IMR-90 (cell line): ENCODE measurements at regions not wholly inside any gene's neighbourhood (a gene's known extent, or its start where the extent isn't known, plus 50 kb on each side); places are given as distances from the start of the nearest gene placed in this dataset.

ENCODE experiments used
- ATAC-seq: fragments of 200-7000 bp; cut with Tn5 transposase; 2 replicates; pipeline ENCODE4 v1.9.1; 2020; ENCODE audit warnings: low read depth, mild to moderate bottlenecking, moderate library complexity
- BruUV-seq: library from RNA; stranded (reverse); fragments of 400-500 nt; replicated peaks from 2 replicates; lab custom pipeline; 2021; lab: Mats Ljungman, UMichigan
- CTCF ChIA-PET: fragments of 300-600 bp; formaldehyde crosslinking; extraction: SDS; loops from one replicate; lab custom pipeline; 2021; ENCODE audit warnings: antibody characterized with exemption; lab: Yijun Ruan, JAX
- POLR2A ChIA-PET: fragments of 300-600 bp; sonication (Branson Sonifier 250); formaldehyde crosslinking; loops from one replicate; lab custom pipeline; 2022; ENCODE audit warnings: antibody characterized with exemption; ENCODE audit not compliant: unreplicated experiment; lab: Charles Lee
- DNase-seq: peaks from one replicate; pipeline ENCODE4 v3.0.0; 2013
- H2AFZ ChIP-seq: replicated peaks from 2 replicates; pipeline ENCODE3; 2013; ENCODE audit warnings: low read length, mild to moderate bottlenecking; ENCODE audit not compliant: poor library complexity
- H2AK5ac ChIP-seq: 2 replicates; pipeline ENCODE4 v1.6.1; 2013; ENCODE audit warnings: low read depth, low read length, inconsistent platforms
- H2AK9ac ChIP-seq: replicated peaks from 2 replicates; pipeline ENCODE3; 2013; ENCODE audit warnings: mild to moderate bottlenecking, low read depth, low read length, moderate library complexity; ENCODE audit not compliant: poor library complexity
- H2BK120ac ChIP-seq: 2 replicates; pipeline ENCODE4 v1.6.1; 2013; ENCODE audit warnings: low read depth, low read length, inconsistent platforms
- H2BK15ac ChIP-seq: 3 replicates; pipeline ENCODE4 v1.6.1; 2013; ENCODE audit warnings: low read depth, low read length, inconsistent platforms
- H2BK20ac ChIP-seq: 2 replicates; pipeline ENCODE4 v1.6.1; 2013; ENCODE audit warnings: low read depth, mild to moderate bottlenecking, inconsistent platforms, low read length, moderate library complexity
- H2BK5ac ChIP-seq: 2 replicates; pipeline ENCODE4 v1.6.1; 2013; ENCODE audit warnings: mild to moderate bottlenecking, low read depth, low read length, inconsistent platforms; ENCODE audit not compliant: poor library complexity, severe bottlenecking
- H3K14ac ChIP-seq: replicated peaks from 2 replicates; pipeline ENCODE4 v1.6.1; 2013; ENCODE audit warnings: low read depth, low read length, inconsistent platforms
- H3K18ac ChIP-seq: 2 replicates; pipeline ENCODE4 v1.6.1; 2013; ENCODE audit warnings: low read depth, low read length, control low read depth
- H3K23ac ChIP-seq: 2 replicates; pipeline ENCODE4 v1.6.1; 2013; ENCODE audit warnings: low read depth, low read length, inconsistent platforms
- H3K27ac ChIP-seq: 2 replicates; pipeline ENCODE4 v1.5.1; 2013; ENCODE audit warnings: mild to moderate bottlenecking, control low read depth, low read length; ENCODE audit not compliant: insufficient read depth
- H3K27me3 ChIP-seq: 2 replicates; pipeline ENCODE4 v1.6.1; 2013; ENCODE audit warnings: low read length; ENCODE audit not compliant: control insufficient read depth, insufficient read depth
- H3K36me3 ChIP-seq: 2 replicates; pipeline ENCODE4 v1.6.1; 2013; ENCODE audit warnings: low read length, mixed read lengths; ENCODE audit not compliant: control insufficient read depth, insufficient read depth
- H3K4ac ChIP-seq: 2 replicates; pipeline ENCODE4 v1.6.1; 2013; ENCODE audit warnings: low read depth, low read length, inconsistent platforms
- H3K4me1 ChIP-seq: 2 replicates; pipeline ENCODE4 v1.6.1; 2013; ENCODE audit warnings: low read length, mixed read lengths; ENCODE audit not compliant: control insufficient read depth, insufficient read depth
- H3K4me2 ChIP-seq: 2 replicates; pipeline ENCODE4 v1.6.1; 2013; ENCODE audit warnings: low read depth, mild to moderate bottlenecking, control low read depth, low read length, moderate library complexity
- H3K4me3 ChIP-seq: 2 replicates; pipeline ENCODE4 v1.5.1; 2013; ENCODE audit warnings: low read depth, mild to moderate bottlenecking, control low read depth, low read length, moderate library complexity; ENCODE audit not compliant: insufficient read depth
- H3K56ac ChIP-seq: 2 replicates; pipeline ENCODE4 v1.6.1; 2013; ENCODE audit warnings: low read length, inconsistent platforms; ENCODE audit not compliant: insufficient read depth; ENCODE audit errors: extremely low read depth
- H3K79me1 ChIP-seq, 2 experiments: 2 replicates each; pipeline ENCODE4 v1.6.1; 2013; ENCODE audit warnings: low read length in 2 of 2, inconsistent platforms in 1 of 2, low read depth in 1 of 2
- H3K9ac ChIP-seq: 2 replicates; pipeline ENCODE4 v1.6.1; 2013; ENCODE audit warnings: low read depth, low read length, control low read depth
- H3K9me1 ChIP-seq: 2 replicates; pipeline ENCODE4 v1.6.1; 2013; ENCODE audit warnings: low read length, inconsistent platforms; ENCODE audit not compliant: insufficient read depth
- H3K9me3 ChIP-seq: 2 replicates; pipeline ENCODE4 v1.6.1; 2013; ENCODE audit warnings: low read length; ENCODE audit not compliant: control insufficient read depth, insufficient read depth
- H4K20me1 ChIP-seq: 2 replicates; pipeline ENCODE4 v1.6.1; 2013; ENCODE audit warnings: low read length, inconsistent platforms; ENCODE audit not compliant: insufficient read depth
- H4K5ac ChIP-seq: 2 replicates; pipeline ENCODE4 v1.6.1; 2013; ENCODE audit warnings: mild to moderate bottlenecking, low read depth, low read length, control low read depth
- H4K8ac ChIP-seq, 2 experiments: 2 replicates each; pipeline ENCODE4 v1.6.1; 2013; ENCODE audit warnings: low read depth in 2 of 2, low read length in 2 of 2, control low read depth in 1 of 2, inconsistent platforms in 1 of 2
- H4K91ac ChIP-seq: 2 replicates; pipeline ENCODE4 v1.6.1; 2013; ENCODE audit warnings: low read depth, low read length, inconsistent platforms; ENCODE audit not compliant: insufficient read depth
- CHD1 ChIP-seq: IDR thresholded peaks from 2 replicates; pipeline ENCODE4 v1.6.1; 2012; ENCODE audit warnings: low read depth, low read length, improper control_type of control experiment
- RFX5 ChIP-seq: IDR thresholded peaks from 2 replicates; pipeline ENCODE4 v1.8.0; 2012; ENCODE audit warnings: low read depth, mild to moderate bottlenecking, low read length, moderate library complexity
- dilution Hi-C: fragments of 300-500 bp; cut with HindIII; formaldehyde crosslinking; loops from one replicate; pipeline ENCODE4 v1.14.3; 2018; ENCODE audit warnings: low sequenced_read_pairs; ENCODE audit not compliant: unreplicated experiment
- in situ Hi-C: fragments of 300-500 bp; cut with MboI; formaldehyde crosslinking; loops from 3 replicates; pipeline ENCODE4 v1.14.3; 2019; ENCODE audit warnings: low sequenced_read_pairs, inconsistent platforms, mixed read lengths
- intact Hi-C: fragments of 100-400 bp; cut with micrococcal nuclease; formaldehyde crosslinking; loops from 2 replicates; pipeline ENCODE4 v1.10.0; 2022

DNA sequence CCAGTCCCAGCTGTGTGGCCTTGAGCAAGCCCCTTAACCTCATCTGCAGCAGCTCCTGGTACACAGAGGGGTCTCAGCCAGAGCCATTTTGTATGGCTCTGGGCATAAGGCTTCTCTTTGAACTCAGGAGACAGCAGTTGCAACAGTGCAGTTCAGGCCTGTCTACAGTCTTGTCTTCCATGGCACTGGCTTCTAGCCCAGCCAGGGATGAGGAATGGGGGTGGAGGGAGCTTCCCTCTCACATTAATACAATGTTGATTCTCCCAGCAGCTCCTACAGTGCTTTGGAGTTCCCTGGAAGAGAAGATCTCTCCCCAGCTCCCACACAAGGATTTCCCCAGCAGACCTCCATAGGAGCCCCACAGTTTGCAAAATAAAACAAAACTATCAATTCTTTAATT lies 350.2 kb downstream of the BUD13 start:
- H3K4ac ChIP-seq, result no peak overlapping the region
- no peaks in the 10 kb centered on the region for H3K9me3 ChIP-seq
- no peak for DNase-seq
- no peak overlapping the region for H2AK5ac ChIP-seq
- ChIA-PET CTCF (no interaction called here), POLR2A (no interaction called here)
- no peak for ATAC-seq
- H3K27me3 ChIP-seq, result no peaks in the 10 kb centered on the region
- no peak overlapping the region for H2BK5ac ChIP-seq
- H2AFZ ChIP-seq, result no peak overlapping the region
- no peak overlapping the region for H3K27ac ChIP-seq
- no peaks in the 10 kb centered on the region for H3K79me1 ChIP-seq
- no peak overlapping the region for H2AK9ac ChIP-seq
- H3K56ac ChIP-seq, result no peak overlapping the region
- H3K14ac ChIP-seq, result no peak overlapping the region
- H4K20me1 ChIP-seq, result no peaks in the 10 kb centered on the region
- no peak overlapping the region for H3K4me3 ChIP-seq
- intact Hi-C loops, result no loop called here
- H4K5ac ChIP-seq, result no peak overlapping the region
- no peak overlapping the region for H3K23ac ChIP-seq
- dilution Hi-C loops, result no loop called here
- no peak overlapping the region for H4K8ac ChIP-seq
- no peak overlapping the region for H3K9ac ChIP-seq
- H2BK120ac ChIP-seq, result no peak overlapping the region
- H2BK15ac ChIP-seq, result no peak overlapping the region
- in situ Hi-C loops, result no loop called here
- TF ChIP-seq RFX5 (no peak), CHD1 (no peak)
- no peak overlapping the region for H4K91ac ChIP-seq
- H3K9me1 ChIP-seq, result no peaks in the 10 kb centered on the region
- BruUV-seq, result no TSS peak
- no peaks in the 10 kb centered on the region for H3K36me3 ChIP-seq
- no peaks in the 10 kb centered on the region for H3K4me1 ChIP-seq
- H2BK20ac ChIP-seq, result no peak overlapping the region
- H3K18ac ChIP-seq, result no peak overlapping the region
- no peak overlapping the region for H3K4me2 ChIP-seq
